Keratinocyte (primary cell): ENCODE measurements at regions not wholly inside any gene's neighbourhood (a gene's known extent, or its start where the extent isn't known, plus 50 kb on each side); places are given as distances from the start of the nearest gene placed in this dataset.

Experiments used
- CTCF ChIP-seq, 3 experiments: IDR thresholded peaks in 1 of 3; conservative IDR thresholded peaks in 1 of 3; optimal IDR thresholded peaks in 1 of 3; 2 replicates in 2 of 3; 3 replicates in 1 of 3; pipeline versions ENCODE3 to v1.5.1; 2011; ENCODE audit warnings: low read length in 3 of 3, mild to moderate bottlenecking in 3 of 3, moderate library complexity in 2 of 3, control low read depth in 1 of 3, inconsistent platforms in 1 of 3; ENCODE audit not compliant: insufficient read depth in 2 of 3; ENCODE audit errors: extremely low read depth in 1 of 3
- EZH2 ChIP-seq: IDR thresholded peaks from one replicate; pipeline ENCODE4 v1.6.1; 2012; ENCODE audit warnings: inconsistent platforms, mild to moderate bottlenecking, low read length, moderate library complexity

DNA sequence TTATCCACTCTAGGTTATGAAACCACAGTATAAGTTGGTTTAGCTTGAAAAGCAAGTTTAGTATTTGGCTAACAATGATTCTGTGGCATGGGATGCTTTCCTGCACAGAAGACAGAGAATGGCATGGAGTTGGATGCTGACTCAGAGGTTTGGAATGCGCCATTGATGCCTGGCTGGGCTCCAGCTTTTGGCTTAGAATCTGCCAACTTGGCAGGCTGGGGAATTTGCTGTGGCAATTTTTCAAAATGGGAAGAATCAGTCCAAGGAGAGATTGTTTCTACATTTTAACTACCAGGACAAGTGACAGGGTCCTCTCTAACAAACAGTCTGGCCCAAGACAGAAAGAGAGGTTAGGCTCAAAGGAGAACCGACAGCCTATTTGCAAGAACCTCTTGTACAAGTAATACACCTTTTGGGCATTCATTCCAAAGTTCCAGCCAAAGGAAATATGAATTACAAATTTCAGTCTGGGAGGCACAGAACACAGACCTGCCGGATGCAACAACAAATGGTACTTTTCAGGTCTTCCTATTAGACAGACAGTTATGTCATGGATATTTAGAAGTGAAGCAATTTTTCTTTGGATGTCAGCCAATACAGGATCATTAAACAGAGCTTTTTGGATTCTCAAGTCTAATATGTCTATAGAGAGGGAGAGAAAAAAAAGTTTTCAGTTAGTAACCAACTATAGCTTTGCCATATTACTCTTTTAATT is 1027.7 kb downstream of the TMEM182 start:
- TF ChIP-seq CTCF (optimal IDR thresholded peaks at IDR 0.05 in 1 of 3, IDR thresholded peaks at IDR 0.05 in 1 of 3, conservative IDR thresholded peaks at IDR 0.05 in 1 of 3; ENCODE audit: extremely low read depth in 1 of 3, insufficient read depth in 2 of 3, low read length in 3 of 3) = no peak
- no peak for TF ChIP-seq EZH2
